Osteocyte (in vitro differentiated cells): ENCODE measurements at regions not wholly inside any gene's neighbourhood (a gene's known extent, or its start where the extent isn't known, plus 50 kb on each side); places are given as distances from the start of the nearest gene placed in this dataset.

ENCODE experiments used
- DNase-seq: peaks from one replicate; pipeline ENCODE4 v3.0.0; 2021; ENCODE audit warnings: mixed read lengths; ENCODE audit not compliant: unreplicated experiment; ENCODE audit errors: extremely low spot score
- H3K27ac Mint-ChIP-seq: one replicate; pipeline ENCODE4 v1.8.0; 2021; ENCODE audit warnings: mild to moderate bottlenecking, mixed read lengths; ENCODE audit not compliant: unreplicated experiment
- H3K27me3 Mint-ChIP-seq: one replicate; pipeline ENCODE4 v1.8.0; 2021; ENCODE audit warnings: mixed read lengths; ENCODE audit not compliant: unreplicated experiment
- H3K36me3 Mint-ChIP-seq: one replicate; pipeline ENCODE4 v1.8.0; 2021; ENCODE audit warnings: mixed read lengths; ENCODE audit not compliant: unreplicated experiment
- H3K4me1 Mint-ChIP-seq: one replicate; pipeline ENCODE4 v1.8.0; 2021; ENCODE audit warnings: mixed read lengths; ENCODE audit not compliant: unreplicated experiment
- H3K4me3 Mint-ChIP-seq: one replicate; pipeline ENCODE4 v1.8.0; 2021; ENCODE audit warnings: mild to moderate bottlenecking, moderate library complexity, mixed read lengths; ENCODE audit not compliant: unreplicated experiment
- H3K9me3 Mint-ChIP-seq: one replicate; pipeline ENCODE4 v1.8.0; 2021; ENCODE audit warnings: mixed read lengths; ENCODE audit not compliant: unreplicated experiment
- CTCF ChIP-seq: fragments of 200-600 bp; sonication (generic); IDR thresholded peaks from 2 replicates; pipeline ENCODE4 v1.5.0; 2021; ENCODE audit warnings: antibody characterized with exemption, mild to moderate bottlenecking, moderate library complexity

- no peaks in the 10 kb centered on the region for H3K27me3 Mint-ChIP-seq
- TF ChIP-seq CTCF: no peak
- H3K4me3 Mint-ChIP-seq: peak overlapping the region; percentile 41
- no peaks in the 10 kb centered on the region for H3K9me3 Mint-ChIP-seq
- no peak for DNase-seq
- peaks cover 74% of the 10 kb centered on the region for H3K4me1 Mint-ChIP-seq
- H3K36me3 Mint-ChIP-seq: no peaks in the 10 kb centered on the region
- peak overlapping the region; percentile 97 for H3K27ac Mint-ChIP-seq
Measured at GRCh38 chr5:39760385-39761198, 335.8 kb upstream of the DAB2 start.

DNA sequence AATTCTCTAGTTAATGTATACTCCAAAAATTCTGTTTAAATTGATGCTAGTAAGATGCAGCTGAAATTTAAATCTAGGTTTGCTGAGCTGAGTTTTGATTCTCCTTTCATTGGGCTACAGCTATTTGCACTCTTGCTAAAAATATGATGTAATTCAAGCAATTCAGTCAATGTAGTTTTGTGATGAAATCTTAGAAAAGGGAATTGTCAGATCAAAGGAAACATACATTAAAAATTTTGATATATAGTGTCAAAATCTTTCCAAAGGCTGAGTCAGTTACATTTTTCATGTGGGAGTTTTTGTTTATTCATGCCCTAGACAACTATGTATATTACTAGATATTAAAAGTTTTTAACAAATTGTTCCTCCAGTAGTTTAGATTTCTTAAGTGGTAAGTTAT, 334.9 kb upstream of the DAB2 start:
- Mint-ChIP-seq H3K27ac (peak overlapping the region; percentile 97), H3K36me3 (no peaks in the 10 kb centered on the region), H3K4me3 (peak overlapping the region; percentile 33), H3K27me3 (no peaks in the 10 kb centered on the region), H3K9me3 (no peaks in the 10 kb centered on the region), H3K4me1 (peaks cover 72% of the 10 kb centered on the region)
- TF ChIP-seq CTCF: no peak
- no peak for DNase-seq

- Mint-ChIP-seq H3K36me3 (no peaks in the 10 kb centered on the region), H3K27me3 (no peaks in the 10 kb centered on the region), H3K4me3 (no peak overlapping the region), H3K9me3 (no peaks in the 10 kb centered on the region), H3K4me1 (peaks cover 70% of the 10 kb centered on the region), H3K27ac (peak overlapping the region; percentile 97)
- no peak for DNase-seq
- TF ChIP-seq CTCF: no peak
Measured at GRCh38 chr5:39758426-39758825, 333.6 kb upstream of the DAB2 start.

DNA sequence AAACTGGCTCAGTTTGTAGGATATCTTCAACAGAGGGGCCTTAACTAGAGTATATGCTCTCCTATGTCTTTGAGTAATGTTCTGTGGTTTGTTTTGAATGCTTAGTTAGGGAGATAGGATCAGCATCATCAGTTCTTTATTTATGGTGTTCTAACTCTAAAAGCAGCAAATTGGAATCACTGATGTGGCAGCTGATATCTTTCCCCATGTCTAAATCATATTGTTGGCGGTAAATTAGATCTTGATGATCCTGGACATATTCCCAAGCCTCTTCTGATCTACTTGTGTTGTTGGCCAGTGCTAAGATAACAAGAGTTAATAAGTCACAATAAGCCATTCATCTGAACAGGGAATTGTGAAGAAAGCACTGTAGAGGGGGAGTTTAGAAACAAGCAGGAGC, 332.4 kb upstream of the DAB2 start:
- Mint-ChIP-seq H3K27ac (peak overlapping the region; percentile 97), H3K9me3 (no peaks in the 10 kb centered on the region), H3K4me1 (peaks cover 65% of the 10 kb centered on the region), H3K27me3 (no peaks in the 10 kb centered on the region), H3K36me3 (no peaks in the 10 kb centered on the region), H3K4me3 (no peak overlapping the region)
- TF ChIP-seq CTCF: no peak
- no peak for DNase-seq

DNA sequence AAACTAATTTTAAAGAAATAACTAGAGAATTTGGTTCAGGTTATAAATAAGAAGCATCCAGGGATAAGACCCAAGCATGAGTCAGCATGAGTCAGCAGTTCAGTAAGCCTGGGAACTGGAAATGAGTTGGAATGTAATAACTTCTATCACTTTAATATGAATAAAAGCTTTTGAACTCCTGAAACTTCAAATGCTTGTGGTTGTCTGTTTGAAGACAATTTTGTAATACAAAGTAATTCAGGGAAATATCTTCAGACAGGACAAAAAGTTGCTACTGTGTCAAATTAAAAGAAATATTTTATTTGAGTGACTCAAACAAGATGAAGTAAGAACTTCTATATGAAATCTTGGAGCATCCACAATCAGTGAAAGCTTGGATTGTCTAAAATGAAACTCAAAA, 331.2 kb upstream of the DAB2 start:
- no peak for TF ChIP-seq CTCF
- Mint-ChIP-seq H3K4me3 (no peak overlapping the region), H3K9me3 (peaks cover 4% of the 10 kb centered on the region), H3K27ac (peak overlapping the region; percentile 95), H3K36me3 (peaks cover 1% of the 10 kb centered on the region), H3K27me3 (no peaks in the 10 kb centered on the region), H3K4me1 (peaks cover 59% of the 10 kb centered on the region)
- no peak for DNase-seq
